ENCODE measurements at regions not wholly inside any gene's neighbourhood (a gene's known extent, or its start where the extent isn't known, plus 50 kb on each side); places are given as distances from the start of the nearest gene placed in this dataset.

- Histone ChIP-seq H3K27ac (no peak overlapping the region), H3K4me3 (no peak overlapping the region)
- no peak for TF ChIP-seq CTCF (IDR thresholded peaks at IDR 0.05)
- DNase-seq (ENCODE audit: low spot score), result no peak
These were observed 193.2 kb upstream of the RFC3 start for GRCh38 chr13:33624740-33625139.

- no peak for DNase-seq (ENCODE audit: low spot score)
- Histone ChIP-seq H3K27ac (no peak overlapping the region), H3K4me3 (no peak overlapping the region)
- no peak for TF ChIP-seq CTCF (IDR thresholded peaks at IDR 0.05)
These were observed 191.5 kb upstream of the RFC3 start for GRCh38 chr13:33626407-33626806.

- no peak for TF ChIP-seq CTCF (IDR thresholded peaks at IDR 0.05)
- DNase-seq (ENCODE audit: low spot score), result no peak
- Histone ChIP-seq H3K27ac (no peak overlapping the region), H3K4me3 (no peak overlapping the region)
These were observed 189.3 kb upstream of the RFC3 start for GRCh38 chr13:33628662-33629061.

GRCh38 chr13:33629605-33630360 is 188.2 kb upstream of the RFC3 start:
- DNase-seq (ENCODE audit: low spot score), result no peak
- H3K4me3 ChIP-seq, result no peak overlapping the region
- H3K27ac ChIP-seq, result no peak overlapping the region
- no peak for TF ChIP-seq CTCF (IDR thresholded peaks at IDR 0.05)

GRCh38 chr13:33633701-33634545 is 184.0 kb upstream of the RFC3 start:
- Histone ChIP-seq H3K4me3 (no peak overlapping the region), H3K27ac (no peak overlapping the region)
- TF ChIP-seq CTCF (IDR thresholded peaks at IDR 0.05), result no peak
- no peak for DNase-seq (ENCODE audit: low spot score)

- Histone ChIP-seq H3K27ac (no peak overlapping the region), H3K4me3 (no peak overlapping the region)
- DNase-seq (ENCODE audit: low spot score), result no peak
- TF ChIP-seq CTCF (IDR thresholded peaks at IDR 0.05), result no peak
These were observed 183.4 kb upstream of the RFC3 start for GRCh38 chr13:33634546-33634982.

Measured in coronary artery (tissue), 2 donors.